RKO (cell line): ENCODE measurements at regions not wholly inside any gene's neighbourhood (a gene's known extent, or its start where the extent isn't known, plus 50 kb on each side); places are given as distances from the start of the nearest gene placed in this dataset.

Experiments used
- DNase-seq: peaks from one replicate; pipeline ENCODE4 v3.0.0-alpha.2; 2016; ENCODE audit warnings: low spot score

- DNase-seq, result no peak
Measured at GRCh38 chr9:108100571-108100970, 611.0 kb upstream of the KLF4 start.

DNA sequence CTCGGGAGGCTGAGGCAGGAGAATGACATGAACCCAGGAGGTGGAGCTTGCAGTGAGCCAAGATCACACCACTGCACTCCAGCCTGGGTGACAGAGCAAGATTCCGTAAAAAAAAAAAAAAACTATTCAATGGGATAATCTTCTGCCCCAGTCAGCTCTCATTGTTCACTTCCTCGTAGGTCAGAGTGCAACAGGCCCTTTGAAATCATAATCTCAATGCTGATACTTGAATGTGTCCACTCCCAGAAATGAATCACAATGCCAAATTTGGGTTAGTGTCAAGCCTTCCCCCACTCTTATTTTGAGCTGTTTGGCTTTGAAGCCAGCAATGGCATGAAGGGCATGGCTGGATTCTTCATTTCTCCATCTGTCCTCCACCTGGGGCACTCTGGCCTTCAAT, 610.3 kb upstream of the KLF4 start:
- no peak for DNase-seq

GRCh38 chr9:108095496-108095895, 605.9 kb upstream of the KLF4 start:
- no peak for DNase-seq

GRCh38 chr9:108094676-108094993, 605.1 kb upstream of the KLF4 start:
- no peak for DNase-seq

DNA sequence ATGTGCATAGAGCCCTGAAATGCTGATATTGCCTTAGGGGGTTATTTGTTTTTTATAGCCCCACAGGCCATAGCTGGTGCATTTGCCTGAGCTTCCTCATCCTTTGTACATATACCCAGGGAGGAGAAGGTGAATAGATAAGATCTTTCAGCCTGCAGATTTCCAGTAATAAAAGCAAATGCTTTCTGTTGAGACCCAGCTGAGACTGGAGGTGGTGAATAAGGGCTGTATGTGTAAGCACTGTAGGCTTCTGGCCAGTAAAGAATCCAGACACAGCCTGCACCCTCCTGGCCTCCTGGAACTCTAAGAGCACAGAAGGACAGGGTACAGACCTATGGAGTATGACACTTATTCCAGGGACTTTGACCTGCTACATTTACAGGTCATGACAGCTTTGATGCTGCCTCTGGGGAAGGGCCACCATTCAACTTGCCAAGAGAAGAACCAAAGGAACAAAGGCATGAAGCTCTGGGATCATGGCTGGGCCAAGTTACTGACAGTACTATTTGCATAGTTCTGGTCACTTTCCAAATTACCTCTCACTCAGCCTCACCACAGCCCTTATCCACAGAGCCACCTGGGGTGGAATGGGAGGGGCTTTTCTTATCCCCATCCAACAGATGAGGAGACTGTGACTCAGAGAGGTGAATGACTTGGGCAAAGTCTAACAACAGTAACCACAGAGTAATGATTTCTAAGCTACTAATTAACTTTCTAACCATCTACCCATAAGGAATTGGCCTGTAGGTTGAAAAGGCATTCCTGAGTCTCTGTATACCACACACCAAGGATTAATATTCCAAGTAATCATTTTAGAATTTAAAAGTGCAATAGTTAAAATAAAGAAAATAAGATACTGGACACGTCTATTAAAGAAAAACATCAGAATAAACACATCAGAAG, 604.5 kb upstream of the KLF4 start:
- DNase-seq, result no peak

GRCh38 chr9:108088916-108089315, 599.3 kb upstream of the KLF4 start:
- no peak for DNase-seq

DNA sequence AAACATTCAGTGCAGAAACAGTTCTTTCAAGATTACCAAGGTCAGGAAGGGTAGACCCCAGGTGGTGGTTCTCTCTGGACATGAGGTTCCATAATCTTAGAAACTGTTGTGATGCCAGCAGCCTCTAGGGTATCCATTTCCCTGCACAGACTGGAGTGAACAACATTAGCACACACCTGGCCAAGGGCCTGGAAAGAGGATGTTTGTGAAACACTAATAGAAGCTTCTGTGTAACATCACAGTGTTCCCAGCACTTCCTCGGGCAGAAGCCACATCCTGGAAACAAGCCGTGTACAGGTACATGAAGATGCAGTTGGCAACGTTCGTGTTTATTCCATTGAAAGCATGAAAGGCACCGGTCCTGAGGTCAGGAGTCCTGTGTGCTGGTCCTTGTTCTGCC, 598.2 kb upstream of the KLF4 start:
- DNase-seq, result no peak

GRCh38 chr9:108086624-108087023, 597.1 kb upstream of the KLF4 start:
- no peak for DNase-seq

GRCh38 chr9:108085294-108085693, 595.7 kb upstream of the KLF4 start:
- DNase-seq, result no peak

- DNase-seq, result no peak
Measured at GRCh38 chr9:108083796-108084352, 594.3 kb upstream of the KLF4 start.

GRCh38 chr9:108083160-108083750, 593.7 kb upstream of the KLF4 start:
- no peak for DNase-seq

DNA sequence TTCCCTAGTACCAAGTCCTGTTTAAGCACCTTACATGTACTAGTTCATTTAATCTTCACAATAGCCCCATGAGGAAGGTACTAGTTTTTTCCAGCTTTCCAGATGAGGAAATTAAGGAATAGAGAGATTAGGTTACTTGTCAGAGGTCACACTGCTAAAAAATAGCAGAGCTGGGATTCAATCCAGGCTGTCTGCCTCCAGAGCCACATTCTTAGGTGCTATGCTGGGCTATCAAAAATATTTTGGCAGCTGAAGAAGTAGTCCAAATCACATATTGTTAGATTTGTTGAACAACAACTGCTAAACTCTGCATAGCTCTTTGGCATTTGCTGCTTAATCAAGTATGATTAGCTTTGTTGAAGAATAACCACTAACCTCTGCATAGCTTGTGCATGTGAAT, 591.5 kb upstream of the KLF4 start:
- no peak for DNase-seq

- no peak for DNase-seq
Measured at GRCh38 chr9:108080285-108080684, 590.7 kb upstream of the KLF4 start.

- no peak for DNase-seq
Measured at GRCh38 chr9:108078811-108079210, 589.2 kb upstream of the KLF4 start.

- DNase-seq, result no peak
Measured at GRCh38 chr9:108078375-108078774, 588.8 kb upstream of the KLF4 start.

DNA sequence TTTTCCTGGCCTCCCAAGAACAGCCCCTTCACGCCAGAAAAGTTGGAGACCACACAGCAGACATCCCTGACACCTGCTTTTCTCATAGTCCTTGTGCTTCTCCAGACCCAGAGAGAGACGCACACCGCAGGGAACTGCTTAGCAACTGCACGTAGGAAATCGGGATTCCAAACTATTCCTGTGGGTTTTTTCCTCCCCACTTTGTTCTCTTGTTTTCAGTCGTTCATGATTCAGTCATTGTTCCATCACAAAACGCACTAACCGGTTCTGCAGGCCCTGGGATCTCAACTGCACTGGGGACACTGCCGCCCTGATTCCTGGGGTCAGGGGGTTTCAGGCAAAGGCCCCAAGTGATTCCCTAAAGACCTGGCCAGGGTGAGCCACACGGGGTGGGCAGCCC, 588.0 kb upstream of the KLF4 start:
- DNase-seq, result no peak

DNA sequence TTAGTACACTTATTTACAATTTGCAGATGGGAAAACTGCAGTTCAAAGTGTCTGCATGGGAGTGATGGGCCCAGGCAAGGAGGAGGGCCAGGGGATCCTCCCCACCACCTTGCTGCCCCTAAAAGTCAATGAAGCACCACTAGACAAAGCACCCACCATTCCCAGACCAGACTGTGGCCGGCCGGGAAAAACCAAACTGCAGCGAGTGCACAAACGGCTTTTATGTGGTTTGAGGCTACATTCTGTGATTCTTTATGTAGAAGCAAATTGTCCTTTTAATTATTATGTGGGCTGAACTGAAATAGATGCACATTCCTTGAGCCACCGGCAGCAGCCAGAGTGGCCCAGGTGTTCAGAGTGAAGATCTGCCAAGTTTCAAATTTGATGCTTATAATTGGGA, 585.3 kb upstream of the KLF4 start:
- DNase-seq, result no peak

GRCh38 chr9:108073823-108074222, 584.3 kb upstream of the KLF4 start:
- no peak for DNase-seq

DNA sequence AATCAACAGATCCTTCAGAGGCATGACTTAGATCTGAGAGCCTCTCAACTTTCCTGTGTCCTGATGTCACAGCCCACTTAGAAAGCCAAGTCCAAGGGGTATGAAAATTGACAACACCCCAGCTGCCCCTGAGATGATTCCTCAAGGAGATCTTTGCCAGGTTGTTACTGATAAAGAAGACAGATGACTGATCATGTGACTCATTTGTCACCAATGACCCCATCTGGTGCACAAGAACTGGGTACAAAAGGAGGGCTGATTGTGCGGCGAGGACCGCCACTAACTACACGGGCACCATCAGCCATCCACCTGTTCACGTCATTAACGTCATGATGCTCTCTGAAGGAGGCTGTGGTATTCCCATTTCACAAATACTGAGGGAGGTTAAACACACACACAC, 583.2 kb upstream of the KLF4 start:
- DNase-seq, result no peak

DNA sequence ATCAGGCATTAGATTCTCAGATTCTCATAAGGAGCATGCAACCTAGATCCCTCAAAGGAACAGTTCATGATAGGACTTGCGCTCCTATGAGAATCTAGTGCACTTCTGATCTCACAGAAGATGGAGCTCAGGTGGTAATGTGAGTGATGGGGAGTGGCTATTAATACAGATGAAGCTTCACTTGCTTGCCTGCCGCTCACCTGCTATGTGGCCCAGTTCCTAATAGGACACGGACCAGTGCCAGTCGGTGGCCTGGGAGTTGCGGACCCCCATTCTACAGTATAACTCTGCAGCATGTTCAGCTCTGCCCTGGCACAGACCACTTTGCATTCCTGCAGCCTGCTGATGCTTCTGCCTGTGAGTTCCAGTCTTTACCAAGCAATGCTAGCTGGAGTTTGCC, 581.3 kb upstream of the KLF4 start:
- DNase-seq, result no peak

DNA sequence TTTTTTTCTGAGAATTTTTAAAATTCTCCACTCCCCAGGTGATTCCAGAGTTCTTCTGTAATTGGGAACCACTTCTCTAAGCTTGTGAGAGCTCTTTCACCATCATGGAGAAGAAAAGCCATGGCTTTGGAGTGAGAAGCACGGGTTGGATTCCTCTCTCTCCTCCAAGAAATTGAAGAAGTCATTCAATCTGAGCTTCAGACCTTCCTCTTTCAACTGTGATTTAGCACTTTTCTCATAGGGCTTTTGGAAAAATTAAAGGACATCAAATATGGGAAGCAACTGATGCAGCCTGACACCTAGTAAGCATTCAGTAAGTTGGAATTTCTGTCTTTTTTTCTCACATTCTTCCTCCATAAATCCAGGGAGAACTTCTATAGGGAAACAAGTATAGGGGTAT, 580.4 kb upstream of the KLF4 start:
- DNase-seq, result no peak

DNA sequence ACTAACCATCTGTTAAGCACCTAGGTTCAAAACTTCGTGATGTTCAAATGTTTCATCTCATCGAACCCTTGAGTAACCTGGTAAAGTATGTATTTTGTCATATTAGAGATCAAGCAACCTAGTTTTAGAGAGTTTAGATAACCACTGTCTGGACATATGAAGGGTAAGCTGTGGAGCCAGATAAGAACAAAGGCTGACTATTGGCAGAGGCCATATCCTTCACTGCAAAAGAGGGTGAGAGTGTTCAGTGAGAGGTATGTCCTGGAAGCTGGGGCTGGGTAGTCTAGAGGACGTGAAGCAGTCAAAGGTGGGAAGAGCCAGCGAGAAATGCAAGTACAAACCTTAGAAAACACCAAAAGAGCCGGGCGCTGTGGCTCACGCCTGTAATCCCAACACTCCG, 573.1 kb upstream of the KLF4 start:
- no peak for DNase-seq

GRCh38 chr9:108060175-108060574, 570.6 kb upstream of the KLF4 start:
- no peak for DNase-seq
